Cerebellar cortex (tissue), 1 donor: ENCODE measurements at regions not wholly inside any gene's neighbourhood (a gene's known extent, or its start where the extent isn't known, plus 50 kb on each side); places are given as distances from the start of the nearest gene placed in this dataset.
A peak's percentile ranks its signal among the peaks of the same experiment; 100 is the strongest.

ENCODE experiments used
- DNase-seq: peaks from one replicate; pipeline ENCODE4 v3.0.0-alpha.2; 2015; ENCODE audit warnings: low spot score

- DNase-seq, result no peak
These were observed 112.9 kb upstream of the IQCM start for GRCh38 chr4:149928507-149928906.

GRCh38 chr4:149931431-149931830 is 115.8 kb upstream of the IQCM start:
- no peak for DNase-seq

GRCh38 chr4:149932188-149932587 is 116.5 kb upstream of the IQCM start:
- no peak for DNase-seq

- DNase-seq, result no peak
These were observed 117.5 kb upstream of the IQCM start for GRCh38 chr4:149933120-149933519.

- no peak for DNase-seq
These were observed 118.2 kb upstream of the IQCM start for GRCh38 chr4:149933883-149934282.

- DNase-seq, result no peak
These were observed 128.9 kb upstream of the DCLK2 start for GRCh38 chr4:149949381-149949780.

- no peak for DNase-seq
These were observed 126.9 kb upstream of the DCLK2 start for GRCh38 chr4:149951152-149951900.

GRCh38 chr4:149952101-149952500 is 126.1 kb upstream of the DCLK2 start:
- DNase-seq, result no peak

GRCh38 chr4:149952716-149953115 is 125.5 kb upstream of the DCLK2 start:
- no peak for DNase-seq

- DNase-seq, result no peak
These were observed 122.4 kb upstream of the DCLK2 start for GRCh38 chr4:149955780-149956390.

- no peak for DNase-seq
These were observed 121.6 kb upstream of the DCLK2 start for GRCh38 chr4:149956678-149957077.

- DNase-seq, result no peak
These were observed 116.2 kb upstream of the DCLK2 start for GRCh38 chr4:149961876-149962597.

- no peak for DNase-seq
These were observed 114.0 kb upstream of the DCLK2 start for GRCh38 chr4:149964001-149964796.

GRCh38 chr4:149965206-149965605 is 113.0 kb upstream of the DCLK2 start:
- DNase-seq, result no peak

GRCh38 chr4:149972407-149972806 is 105.8 kb upstream of the DCLK2 start:
- no peak for DNase-seq

- no peak for DNase-seq
These were observed 105.1 kb upstream of the DCLK2 start for GRCh38 chr4:149973181-149973580.

GRCh38 chr4:149975172-149975571 is 103.1 kb upstream of the DCLK2 start:
- no peak for DNase-seq

- DNase-seq, result no peak
These were observed 98.0 kb upstream of the DCLK2 start for GRCh38 chr4:149980121-149980682.

GRCh38 chr4:149980941-149981340 is 97.3 kb upstream of the DCLK2 start:
- DNase-seq, result peak; percentile 68

- no peak for DNase-seq
These were observed 94.8 kb upstream of the DCLK2 start for GRCh38 chr4:149983401-149983800.

GRCh38 chr4:149983931-149984330 is 94.3 kb upstream of the DCLK2 start:
- no peak for DNase-seq

- no peak for DNase-seq
These were observed 92.3 kb upstream of the DCLK2 start for GRCh38 chr4:149985981-149986380.
